CD4-positive, alpha-beta T cell treated with Interleukin-2 at 100 ng/mL for 4 hours (primary cell): ENCODE measurements at regions not wholly inside any gene's neighbourhood (a gene's known extent, or its start where the extent isn't known, plus 50 kb on each side); places are given as distances from the start of the nearest gene placed in this dataset.

Experiments
- DNase-seq: peaks from one replicate; pipeline ENCODE4 v3.0.0-alpha.2; 2020; ENCODE audit warnings: low spot score

DNA sequence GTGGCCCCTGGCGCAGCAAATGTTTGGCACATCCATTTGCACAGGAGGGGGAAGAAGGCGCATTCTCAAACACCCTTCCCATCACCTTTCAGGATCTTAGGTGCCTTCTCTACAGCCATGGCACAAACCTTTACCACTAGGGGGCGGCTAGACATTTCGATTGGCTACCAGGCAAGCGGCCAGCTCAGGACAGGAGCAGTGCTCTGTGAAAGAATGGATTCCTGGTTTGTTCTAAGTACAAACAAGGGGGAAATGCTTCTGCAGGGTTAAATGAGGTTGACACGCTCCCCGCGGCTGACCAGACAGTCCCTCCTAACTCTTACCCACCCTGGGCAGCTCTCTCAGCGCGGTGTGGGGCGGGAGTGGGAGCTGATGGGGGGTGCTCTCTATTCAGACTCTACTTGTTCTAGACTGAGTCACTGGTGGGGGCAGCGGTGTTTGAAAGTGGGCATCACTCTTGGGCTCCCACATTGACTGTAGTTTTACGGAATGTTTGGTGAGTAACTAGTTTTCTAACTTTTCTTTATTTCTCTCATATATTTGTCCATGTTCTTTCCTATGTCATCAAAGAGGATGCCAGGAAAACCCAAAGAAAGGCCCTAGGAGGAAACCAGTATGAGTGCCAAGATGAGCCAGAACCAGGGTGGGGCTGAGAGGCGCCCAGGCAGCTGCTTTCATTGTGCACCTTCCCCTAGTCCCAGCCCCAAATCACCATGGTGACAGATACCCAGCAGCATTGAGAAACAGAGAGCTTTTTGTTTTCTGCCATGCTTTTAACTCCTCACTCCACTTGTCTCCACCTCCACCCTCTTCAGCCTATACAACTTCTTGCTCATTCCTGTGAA, 61.4 kb upstream of the GPR158 start:
- peak; percentile 21 for DNase-seq

GRCh38 chr10:25114036-25114411, 60.8 kb upstream of the GPR158 start:
- no peak for DNase-seq

GRCh38 chr10:25117757-25118156, 57.0 kb upstream of the GPR158 start:
- no peak for DNase-seq

DNA sequence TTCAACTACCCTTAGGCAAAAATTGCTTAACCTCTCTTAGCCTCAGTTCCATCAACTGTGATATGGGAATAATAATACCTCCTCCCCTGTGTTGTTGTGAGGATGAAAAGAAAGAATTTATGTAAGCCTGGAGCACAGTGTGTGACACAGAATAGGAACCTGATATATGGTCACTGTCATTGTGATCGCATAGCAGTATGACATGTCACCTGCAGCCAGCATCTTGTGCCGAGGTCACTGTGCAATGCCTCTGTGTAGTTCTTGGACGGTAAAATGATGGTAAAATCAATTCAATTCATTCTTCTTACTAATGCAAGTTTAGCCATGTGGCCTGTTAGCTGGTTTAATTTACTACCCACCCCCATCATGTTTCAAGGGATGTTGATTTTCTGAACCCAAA, 54.6 kb upstream of the GPR158 start:
- DNase-seq, result no peak
